GM12873 (cell line): ENCODE measurements at regions not wholly inside any gene's neighbourhood (a gene's known extent, or its start where the extent isn't known, plus 50 kb on each side); places are given as distances from the start of the nearest gene placed in this dataset.

ENCODE experiments used
- TF ChIP-seq, protein P1 (sequence below): IDR thresholded peaks from 2 replicates; pipeline ENCODE4 v1.5.1; 2012; ENCODE audit warnings: low read depth, mild to moderate bottlenecking, moderate library complexity, low read length, control low read depth; ENCODE audit not compliant: insufficient read depth; ENCODE audit errors: missing control alignments

DNA sequence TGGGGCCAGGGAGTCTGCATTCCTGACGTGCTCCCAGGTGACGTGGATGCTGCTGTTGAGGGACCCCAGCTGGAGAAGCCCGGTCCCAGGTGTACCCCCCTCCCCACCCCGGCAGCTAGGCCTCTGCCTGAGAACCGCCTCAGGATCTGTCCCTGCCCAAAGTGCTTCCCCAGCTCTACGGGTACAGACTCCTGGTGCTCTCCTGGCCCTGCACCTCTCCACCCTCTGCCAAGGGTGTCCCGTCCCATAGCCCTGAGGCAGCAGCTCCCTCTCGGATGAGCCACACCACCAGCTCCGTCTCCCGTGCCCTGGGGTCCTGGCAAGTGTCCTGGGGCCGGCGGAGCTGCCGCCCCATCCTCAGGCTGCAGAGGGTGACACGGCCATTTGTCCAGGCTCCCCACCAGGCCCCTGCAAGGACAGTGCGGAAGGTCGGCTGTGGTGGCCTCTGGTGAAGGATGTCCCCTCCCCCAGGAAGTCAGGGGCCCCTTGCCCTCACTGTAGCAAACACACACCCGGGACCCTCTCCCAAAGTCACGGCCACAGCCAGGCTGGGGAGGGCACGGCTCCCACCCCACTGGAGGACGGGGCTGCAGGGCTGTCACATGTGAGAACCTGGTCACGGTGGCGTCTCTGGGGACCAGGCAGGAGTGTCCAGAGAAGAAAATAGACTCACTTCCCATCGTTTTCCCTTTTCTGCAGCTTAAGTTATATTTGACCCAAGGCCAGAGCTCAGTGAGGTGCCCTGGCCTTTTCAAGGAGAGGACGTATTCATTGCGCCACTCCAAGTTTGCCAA is 74.4 kb upstream of the FBRSL1 start:
- TF ChIP-seq, protein P1, sequence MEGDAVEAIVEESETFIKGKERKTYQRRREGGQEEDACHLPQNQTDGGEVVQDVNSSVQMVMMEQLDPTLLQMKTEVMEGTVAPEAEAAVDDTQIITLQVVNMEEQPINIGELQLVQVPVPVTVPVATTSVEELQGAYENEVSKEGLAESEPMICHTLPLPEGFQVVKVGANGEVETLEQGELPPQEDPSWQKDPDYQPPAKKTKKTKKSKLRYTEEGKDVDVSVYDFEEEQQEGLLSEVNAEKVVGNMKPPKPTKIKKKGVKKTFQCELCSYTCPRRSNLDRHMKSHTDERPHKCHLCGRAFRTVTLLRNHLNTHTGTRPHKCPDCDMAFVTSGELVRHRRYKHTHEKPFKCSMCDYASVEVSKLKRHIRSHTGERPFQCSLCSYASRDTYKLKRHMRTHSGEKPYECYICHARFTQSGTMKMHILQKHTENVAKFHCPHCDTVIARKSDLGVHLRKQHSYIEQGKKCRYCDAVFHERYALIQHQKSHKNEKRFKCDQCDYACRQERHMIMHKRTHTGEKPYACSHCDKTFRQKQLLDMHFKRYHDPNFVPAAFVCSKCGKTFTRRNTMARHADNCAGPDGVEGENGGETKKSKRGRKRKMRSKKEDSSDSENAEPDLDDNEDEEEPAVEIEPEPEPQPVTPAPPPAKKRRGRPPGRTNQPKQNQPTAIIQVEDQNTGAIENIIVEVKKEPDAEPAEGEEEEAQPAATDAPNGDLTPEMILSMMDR: no peak

DNA sequence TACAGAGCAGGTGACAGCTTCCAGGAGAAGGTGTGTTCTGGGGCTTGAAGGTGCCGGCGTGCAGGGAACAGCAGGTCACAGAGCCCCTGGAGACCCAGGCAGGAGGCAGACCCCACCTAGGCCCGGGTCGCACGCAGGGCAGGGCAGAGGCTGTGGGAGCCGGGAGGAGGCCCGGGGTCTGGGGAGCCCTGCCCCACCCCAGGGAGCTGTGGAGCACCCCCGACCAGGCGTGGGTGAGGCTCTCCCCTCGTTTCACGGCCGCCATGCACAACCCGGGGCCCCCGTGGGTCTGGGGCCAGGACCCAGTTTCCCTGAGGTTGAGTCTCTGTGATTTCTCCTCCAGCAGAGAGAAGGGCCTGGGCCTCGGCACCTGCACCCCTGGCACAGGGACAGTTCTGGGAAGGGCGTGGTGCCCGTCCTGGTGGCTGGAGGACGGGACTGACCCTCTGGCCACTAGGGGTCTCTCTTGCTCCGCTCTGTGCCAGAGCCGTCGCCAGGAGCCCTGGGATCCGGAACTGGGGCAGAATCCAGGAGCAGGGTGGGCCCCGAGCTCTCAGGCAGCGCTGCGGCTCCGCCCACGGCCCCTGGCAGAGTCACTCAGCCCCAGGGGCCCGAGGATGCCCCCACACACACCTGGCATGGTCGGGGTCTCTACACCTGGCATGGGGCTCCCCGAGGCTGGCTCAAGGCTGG is 75.2 kb upstream of the FBRSL1 start:
- TF ChIP-seq, protein P1: peak; percentile 98

DNA sequence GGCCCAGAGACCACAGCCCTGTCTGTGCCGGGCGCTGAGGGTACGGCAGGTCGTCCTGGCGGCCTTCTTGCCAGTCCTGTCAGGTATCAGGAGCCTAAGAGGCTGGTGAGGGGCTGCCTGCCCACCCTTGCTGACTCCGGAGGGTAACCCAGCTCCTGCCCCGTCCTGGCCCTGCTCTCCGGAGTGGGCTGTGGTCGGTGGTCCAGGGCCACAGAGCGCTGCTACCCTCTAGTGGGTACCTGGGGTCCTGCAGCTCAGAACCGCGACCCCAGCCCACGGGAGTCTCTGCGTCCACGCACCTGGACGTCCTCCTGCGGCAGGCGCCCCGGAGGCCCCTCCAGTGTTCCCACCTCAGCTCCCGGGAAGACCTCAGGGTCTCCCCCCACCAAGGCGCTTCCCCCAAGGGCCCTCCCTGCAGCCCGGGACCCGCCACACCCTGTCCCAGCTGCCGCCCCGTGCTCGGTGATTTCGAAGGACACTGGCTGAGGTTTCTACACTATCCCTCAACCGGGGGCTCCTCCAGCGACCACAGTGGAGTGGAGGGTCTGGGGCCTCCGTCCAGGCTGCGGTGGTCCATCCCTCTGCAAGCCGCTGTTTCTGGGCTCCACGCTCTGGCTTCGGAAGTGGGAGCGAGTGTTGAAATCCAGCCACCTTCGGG is 75.9 kb upstream of the FBRSL1 start:
- TF ChIP-seq, protein P1: peak; percentile 74

DNA sequence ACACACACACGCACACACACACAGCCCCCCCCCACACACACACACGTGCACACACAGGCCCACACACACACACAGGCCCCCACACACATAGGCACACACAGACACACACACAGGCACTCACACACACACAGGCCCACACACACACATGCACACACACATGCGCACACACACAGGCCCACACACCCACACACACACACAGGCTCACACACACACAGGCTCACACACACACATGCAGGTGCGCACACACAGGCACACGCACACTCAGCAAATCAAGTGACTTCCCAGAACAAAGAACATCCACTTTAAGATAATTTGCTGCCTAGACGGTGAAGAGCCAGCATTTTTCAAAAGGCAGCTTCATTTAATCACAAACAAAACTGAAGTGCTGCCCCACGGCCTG is 78.5 kb upstream of the FBRSL1 start:
- TF ChIP-seq, protein P1: no peak

DNA sequence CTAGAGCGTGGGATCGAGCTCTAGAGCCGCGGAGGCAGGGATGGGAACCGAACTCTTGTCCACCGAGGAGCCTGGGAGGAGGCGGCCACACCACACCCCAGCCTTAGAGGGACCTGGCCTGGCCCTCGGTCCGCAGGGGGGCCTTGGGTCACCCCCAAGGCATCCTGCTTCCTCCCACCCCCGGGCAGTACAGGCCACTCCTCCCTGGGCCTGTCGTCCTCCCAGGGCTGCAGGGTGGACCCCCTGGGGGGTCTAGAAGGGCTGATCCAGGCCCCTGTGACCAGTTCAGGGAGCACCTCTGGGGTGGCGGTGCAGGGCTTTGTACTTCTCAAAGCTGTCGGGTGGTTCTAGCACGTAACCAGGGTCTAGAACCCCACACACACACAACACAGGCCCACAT is 79.1 kb upstream of the FBRSL1 start:
- TF ChIP-seq, protein P1: no peak

DNA sequence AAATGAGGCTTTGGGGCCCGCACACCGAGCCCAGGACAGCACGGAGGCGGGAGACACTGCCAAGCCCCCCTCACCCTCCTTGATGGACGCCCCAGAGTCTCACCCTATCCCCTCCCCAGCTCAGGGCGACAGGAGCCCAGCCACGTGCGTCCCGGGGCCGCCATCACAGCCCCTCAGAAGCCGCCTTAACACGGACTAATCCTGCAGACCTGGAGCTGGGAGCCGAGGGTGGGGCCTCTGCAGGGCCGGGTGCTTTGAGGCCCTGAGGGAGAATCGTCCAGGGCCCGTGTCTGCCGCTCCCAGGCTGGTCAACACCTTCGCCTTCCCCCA is 79.7 kb upstream of the FBRSL1 start:
- TF ChIP-seq, protein P1: no peak

DNA sequence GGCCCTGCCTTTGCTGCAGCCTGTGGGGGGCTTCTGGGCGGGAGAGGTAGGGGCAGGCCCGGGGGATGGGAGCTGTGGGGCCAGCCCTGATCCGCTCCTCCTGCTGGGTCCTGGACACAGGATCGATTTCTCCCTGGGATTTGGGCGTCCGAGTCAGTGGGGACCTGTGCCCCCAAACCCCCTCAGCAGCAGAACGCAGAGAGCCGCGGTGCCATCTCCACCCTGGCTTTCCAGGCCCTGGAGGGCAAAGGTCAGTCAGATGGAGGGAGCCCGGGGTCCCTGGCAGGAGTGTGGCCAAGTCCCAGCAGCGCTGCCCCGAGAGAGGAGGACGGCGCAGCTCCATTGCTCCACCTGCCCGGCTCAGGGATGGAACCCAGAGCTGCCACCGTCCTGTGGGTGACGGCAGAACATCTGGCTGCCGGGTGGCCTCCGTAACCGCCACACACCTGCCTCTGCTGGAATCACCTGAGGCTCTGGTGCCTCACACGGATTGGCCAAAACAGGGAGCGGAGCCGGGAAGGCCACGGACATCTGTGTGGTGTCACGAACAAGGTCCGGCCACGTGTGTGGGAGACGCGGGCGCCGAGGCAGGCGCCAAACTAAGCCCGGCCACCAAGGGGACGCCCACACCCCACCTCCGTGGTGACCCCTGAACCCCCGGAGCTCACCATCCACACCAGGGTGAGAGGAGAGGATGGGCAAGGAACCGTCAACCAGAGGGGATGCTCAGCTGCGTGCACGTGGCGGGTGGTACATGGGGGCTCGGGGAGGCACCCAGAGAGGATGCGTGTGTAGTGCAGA is 80.3 kb upstream of the FBRSL1 start:
- TF ChIP-seq, protein P1: no peak
